Stimulated activated CD4-positive, alpha-beta T cell treated with anti-CD3 and anti-CD28 coated beads, Interleukin-12 subunit alpha, Interleukin-12 subunit beta, amount 100 ng/mL, for 48 hours (primary cell): ENCODE measurements at regions not wholly inside any gene's neighbourhood (a gene's known extent, or its start where the extent isn't known, plus 50 kb on each side); places are given as distances from the start of the nearest gene placed in this dataset.
"Not testable (repeated sequence)": the region's sequence is repeated elsewhere in the genome, so short reads cannot be mapped to it uniquely, and the experiment has no call there.

ENCODE experiments used
- DNase-seq, 3 donors: peaks; one replicate each; pipeline ENCODE4 v3.0.0-alpha.2; 2020; ENCODE audit warnings: low read depth in 2 of 3, low spot score in 1 of 3

DNA sequence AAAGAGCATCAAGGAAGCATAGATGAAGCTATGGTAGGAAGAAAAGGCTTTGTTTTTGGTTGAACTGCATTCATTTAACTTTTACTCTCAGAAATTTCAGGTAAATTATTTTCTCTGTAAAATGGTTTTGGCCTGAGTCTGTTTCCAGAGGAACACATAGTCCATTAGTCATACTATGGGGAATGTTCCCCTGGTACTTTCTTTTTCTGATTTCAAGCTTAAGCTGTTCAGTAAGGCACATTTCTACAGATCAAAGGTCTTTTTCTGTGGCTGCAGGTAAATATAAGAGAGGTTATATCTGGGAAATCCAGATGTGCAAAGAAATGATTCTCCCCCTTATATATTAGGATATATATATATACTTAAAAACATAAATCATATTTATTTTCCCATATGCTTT lies 1744.4 kb upstream of the ADGRL3 start:
- no peak for DNase-seq

DNA sequence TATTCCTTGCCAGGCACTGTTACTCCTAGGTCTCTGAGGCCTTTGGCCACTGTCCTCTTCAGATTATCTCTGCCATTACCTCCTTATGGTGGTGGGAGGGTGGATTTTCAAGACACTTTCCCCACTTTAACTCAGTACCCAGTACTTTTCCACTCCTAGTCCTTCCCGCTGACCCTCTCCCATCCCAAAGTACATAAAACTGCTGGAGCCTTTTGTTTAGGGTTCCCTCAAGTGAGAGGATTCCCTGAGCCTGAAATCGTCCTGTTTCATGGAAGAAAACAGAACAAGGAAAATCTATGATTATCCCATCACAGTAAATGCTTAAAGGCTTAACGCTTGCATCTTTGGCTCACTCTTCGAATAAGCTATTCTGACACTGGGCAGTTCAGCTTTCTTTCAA lies 1742.5 kb upstream of the ADGRL3 start:
- DNase-seq: no peak

DNA sequence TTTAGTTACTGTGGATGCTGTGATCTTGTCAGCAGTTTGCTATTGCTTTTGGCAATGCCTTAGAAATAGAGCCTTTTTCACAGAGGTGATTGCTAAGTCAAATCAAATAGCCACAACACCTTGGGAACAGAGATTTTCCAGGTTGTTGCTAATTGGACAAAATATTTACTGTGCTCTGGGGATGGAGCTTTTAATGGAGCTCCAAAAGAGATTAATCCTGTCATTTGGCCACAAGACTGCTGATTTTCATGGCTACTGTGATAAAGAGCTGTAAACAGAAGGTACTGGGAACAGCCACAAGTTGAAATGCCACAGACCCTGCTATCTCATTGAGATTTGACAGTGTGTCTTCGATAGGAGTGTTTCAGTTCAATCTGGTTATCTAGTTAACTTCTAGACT lies 1715.2 kb upstream of the ADGRL3 start:
- no peak for DNase-seq

DNA sequence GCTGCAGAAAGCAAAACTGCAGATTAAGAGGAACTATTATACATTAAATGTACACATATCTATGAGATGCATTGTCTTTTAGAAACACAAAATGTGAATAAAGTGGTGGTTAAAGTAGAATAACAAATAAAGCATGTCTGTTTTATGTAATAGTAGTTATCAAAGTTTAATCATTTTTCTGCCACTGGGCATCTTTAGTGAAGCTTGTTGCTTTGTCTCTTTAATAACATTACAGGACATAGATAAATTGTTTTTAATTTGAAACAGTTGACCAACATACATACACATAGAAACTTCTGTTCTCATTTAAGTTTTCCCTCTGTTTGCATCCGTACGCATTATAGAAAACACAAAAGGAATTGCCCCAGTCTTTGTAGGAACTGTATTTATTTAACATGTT lies 1700.0 kb upstream of the ADGRL3 start:
- DNase-seq: no peak

DNA sequence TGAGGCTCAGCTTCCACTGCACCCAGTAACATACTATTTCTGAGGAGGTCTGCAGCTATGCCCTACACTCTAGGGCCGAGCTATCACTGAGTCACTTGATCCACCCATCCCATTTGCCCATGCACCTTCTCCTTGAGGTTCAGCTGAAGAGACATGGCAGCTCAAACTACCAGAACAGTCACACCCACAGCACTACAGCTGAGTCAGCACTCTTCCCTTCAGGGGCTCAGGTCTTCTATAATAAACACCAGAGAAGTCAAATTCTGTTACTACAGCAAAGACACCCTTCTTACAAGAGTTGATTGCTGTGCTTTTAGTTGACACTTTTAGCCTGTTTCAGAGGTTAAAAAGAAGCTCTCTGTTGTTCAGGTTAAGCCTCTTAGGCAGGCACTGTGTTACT lies 1696.4 kb upstream of the ADGRL3 start:
- no peak for DNase-seq

DNA sequence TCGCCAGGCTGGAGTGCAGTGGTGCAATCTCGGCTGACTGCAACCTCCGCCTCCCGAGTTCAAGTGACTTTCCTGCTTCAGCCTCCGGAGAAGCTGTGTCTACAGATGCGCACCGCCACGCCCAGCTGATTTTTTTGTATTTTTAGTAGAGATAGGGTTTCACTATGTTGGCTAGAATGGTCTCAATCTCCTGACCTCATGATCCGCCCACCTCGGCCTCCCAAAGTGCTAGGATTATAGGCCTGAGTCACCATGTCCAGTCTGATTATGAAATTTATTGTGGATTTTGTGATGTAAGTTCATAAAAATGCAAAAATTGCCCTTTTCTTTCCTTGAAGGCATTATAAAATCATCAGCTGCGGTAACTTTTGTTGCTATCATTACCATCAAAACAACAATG lies 1688.3 kb upstream of the ADGRL3 start:
- DNase-seq: not testable (repeated sequence)

DNA sequence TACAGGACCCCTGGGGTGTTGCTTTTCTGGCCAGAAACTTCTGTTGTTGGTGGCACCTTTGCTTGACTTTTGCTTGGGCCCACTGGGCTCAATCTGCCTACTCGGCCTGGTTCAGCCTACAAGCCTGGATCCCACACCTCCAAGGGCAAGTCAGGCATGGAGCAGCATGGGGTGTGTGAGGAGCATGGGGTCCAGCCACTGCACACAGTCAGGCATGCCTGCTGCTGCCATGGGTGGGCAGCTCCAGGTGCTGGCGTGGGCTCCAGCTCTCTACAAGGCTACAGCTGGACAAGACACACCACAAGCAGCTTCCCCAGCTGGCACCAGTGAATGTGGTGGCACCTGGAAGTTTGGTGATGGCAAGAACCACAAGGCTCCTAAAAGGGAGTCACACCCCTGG lies 1683.1 kb upstream of the ADGRL3 start:
- DNase-seq: no peak

DNA sequence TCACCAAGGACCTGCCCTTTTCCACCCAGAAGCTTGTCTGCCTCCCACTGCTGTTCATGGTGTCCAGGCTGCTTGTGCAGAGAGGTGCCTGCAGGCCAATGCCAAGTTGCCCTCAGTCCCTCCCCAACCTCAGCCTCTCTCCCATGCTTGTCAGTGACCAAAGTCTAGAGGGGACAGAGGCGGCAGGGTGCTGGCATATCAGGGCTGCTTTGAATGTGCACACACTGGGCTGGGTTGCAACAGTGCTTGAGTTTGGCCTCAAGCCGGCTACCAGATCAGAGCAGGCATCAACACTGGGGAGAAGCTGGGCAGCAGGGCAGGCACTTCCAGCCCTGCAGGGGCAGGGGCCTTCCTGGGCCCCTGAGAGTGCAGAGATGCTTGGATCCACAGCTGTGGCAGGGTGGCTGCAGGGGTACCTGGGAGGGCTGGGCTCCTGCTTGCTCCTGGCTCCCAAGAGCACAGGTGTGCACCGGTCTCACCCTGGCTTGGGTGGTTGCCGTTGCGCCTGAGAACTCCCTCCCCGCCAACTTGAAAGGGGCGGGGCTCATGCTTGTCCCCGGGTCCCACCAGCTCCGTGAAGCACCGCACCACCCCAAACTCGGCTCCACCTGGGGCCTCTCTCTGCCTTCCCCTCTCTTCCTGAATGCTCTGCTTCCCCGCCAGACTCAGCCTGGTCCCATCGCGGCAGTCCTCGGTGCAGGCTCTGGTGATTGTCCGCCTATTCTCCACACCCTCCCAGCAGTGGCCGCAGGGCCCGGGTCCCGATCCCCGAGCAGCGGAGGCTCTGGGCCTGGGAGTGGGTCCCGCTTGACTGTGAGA lies 1681.9 kb upstream of the ADGRL3 start:
- no peak for DNase-seq

DNA sequence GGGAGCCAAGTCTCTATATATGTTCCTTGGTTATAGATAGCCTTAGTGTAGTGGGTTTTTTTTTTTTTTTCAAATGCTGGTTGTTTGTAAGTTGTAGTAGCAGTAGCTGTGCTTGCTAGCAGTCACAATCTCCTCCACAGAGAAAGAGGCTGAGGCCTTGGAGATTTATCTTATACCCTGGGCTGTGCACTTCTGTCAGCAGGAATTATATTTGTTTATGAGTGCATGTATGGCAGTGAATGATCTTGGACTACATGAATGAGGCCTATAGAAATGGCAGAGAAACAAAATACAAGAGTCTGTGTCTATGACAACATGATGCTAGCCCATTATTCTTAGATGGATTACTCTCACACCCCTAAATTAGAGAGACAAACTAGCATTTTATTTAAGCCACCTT lies 1674.2 kb upstream of the ADGRL3 start:
- no peak for DNase-seq

DNA sequence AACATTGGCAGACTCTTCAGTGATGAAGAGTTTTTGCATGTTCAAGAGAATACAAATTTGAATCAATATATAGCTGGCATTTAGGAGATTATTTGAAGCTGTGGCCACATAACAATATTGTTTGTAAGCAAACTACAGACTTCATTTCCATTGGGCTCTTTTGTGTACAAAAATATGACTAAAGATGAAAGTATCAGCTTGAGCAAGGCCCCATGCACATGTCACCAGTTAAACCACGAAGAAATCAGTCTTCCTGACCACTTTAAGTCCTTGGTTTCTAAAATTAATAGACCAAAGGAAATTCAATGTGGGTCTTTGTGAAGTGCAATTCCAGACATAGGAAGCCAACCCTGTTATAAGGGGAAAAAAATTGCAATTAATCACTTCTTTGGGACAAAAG lies 1664.6 kb upstream of the ADGRL3 start:
- no peak for DNase-seq

DNA sequence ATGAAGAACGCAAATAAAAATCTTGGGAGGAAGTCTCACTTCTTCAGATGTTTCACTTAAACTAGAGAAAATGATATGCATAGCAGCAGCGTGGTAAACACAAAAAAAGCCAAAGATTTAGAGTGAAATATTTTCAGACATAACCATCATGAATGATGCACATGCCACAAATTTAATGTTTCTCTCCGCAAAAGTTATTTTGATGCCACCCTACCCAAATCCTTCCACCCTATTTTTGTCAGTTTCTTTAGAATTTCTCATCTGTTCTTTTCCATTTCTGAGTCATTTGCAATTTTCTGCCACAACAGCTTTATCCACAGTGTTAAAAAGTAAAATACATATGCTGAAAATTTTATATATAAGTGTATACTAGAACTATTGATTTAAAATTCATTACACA lies 1663.7 kb upstream of the ADGRL3 start:
- no peak for DNase-seq

DNA sequence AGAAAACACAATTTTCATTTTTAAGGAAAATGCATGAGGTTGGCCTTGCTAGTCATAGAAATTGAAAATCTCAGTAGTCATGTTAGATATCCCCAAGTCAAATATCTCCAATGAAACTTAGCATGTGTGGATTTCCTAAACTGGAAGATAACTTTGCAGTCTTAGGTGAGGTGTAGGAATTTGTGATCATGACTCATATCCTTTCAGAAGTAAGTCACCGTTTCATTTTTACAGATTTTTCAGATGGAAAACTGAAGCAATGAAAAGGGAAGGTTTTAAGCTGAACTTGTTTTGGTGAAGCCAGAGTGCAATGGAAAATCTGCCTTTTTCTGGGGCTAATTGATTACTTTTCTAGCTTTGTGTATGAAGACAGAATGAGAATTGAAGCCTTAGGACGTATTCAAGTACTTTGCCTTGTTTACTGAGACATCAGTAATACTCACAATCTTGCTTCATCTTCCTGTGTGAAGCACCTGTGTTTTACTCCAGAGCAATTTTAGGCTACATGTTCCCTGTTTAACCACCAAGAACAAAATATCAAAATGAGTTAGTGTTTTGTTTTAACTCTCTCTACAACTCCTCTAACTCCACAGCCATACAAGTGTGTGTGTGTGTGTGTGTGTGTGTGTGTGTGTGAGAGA lies 1662.8 kb upstream of the ADGRL3 start:
- DNase-seq: no peak

DNA sequence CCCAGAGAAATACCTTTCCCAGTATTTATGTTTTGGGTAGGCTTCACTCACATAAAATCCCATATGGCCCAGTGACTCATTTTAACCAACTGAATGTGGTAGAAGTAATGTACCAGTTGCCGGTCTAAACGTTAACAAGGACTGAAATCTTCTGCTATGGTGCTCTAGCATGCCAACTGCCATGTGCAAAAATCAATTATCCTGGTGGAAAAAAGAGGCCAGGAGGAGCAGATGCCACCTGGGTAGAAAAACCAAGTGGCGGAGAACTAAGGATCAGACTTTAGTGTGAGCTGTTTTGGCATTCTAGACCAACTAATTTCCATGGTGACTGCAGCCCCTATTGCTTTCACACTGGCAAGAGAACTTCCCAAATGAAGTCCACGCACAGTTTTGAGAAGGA lies 1660.7 kb upstream of the ADGRL3 start:
- no peak for DNase-seq

DNA sequence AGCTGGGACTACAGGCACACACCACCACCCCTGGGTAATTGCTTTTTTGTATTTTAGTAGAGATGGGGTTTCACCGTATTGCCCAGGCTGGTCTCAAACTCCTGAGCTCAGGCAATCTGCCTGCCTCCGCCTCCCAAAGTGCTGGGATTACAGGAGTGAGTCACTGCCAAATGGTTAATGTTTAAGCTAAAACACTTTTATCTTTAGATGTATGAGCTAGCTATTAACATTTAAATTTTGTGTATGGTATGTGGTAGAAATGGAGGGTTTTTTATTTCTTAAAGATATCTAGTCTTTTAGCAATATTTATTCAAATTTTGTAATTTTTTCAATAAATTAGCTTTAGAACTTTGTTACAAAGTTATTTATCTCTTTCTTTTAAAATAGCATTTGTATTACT lies 1659.8 kb upstream of the ADGRL3 start:
- no peak for DNase-seq

DNA sequence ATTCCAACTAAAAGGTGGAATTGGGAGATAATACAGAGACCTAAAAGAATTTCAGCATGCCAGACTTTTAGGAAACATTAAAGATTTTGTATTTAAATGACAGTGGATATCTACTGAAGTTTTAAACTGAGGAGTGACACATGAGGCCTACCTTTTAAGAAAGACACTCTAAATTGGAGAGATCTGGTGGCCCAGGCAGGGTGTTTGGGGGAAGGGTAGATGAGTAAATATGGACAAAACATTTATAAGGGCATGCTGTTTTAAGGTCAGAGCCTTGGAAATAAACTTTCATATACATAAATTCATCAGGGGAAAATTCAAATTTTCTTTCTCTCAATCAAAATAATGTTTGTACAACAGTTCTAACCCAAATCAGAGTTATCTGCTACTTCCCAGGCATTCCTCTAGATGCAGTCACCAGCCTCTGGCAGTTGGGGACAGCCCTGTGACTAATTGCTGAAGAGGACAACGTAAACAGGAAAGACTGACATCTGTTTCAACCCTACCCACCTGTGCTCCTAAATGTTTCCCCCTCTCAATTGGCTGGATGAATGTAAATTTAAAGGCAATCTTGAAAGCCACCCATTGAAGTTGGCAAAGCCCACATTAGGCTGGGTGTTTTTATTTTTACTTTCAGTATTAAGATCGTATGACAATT lies 1646.9 kb upstream of the ADGRL3 start:
- DNase-seq: no peak

DNA sequence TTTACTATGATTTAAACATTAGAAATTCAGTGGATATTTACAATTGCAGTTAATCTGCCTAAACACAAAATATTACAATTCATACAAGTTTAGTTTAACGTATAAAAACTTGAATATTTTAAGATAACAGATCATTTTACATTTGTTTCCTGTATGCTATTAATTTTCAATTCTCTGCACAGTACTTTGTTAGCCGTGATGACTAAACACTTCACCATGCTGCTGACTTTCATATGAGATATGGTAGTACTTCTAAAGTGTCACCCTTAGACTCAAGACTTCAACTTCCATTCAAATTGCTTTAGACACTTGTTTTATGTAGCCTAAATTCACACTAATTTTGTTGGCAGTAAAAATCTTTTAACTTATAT lies 1646.4 kb upstream of the ADGRL3 start:
- DNase-seq: no peak

DNA sequence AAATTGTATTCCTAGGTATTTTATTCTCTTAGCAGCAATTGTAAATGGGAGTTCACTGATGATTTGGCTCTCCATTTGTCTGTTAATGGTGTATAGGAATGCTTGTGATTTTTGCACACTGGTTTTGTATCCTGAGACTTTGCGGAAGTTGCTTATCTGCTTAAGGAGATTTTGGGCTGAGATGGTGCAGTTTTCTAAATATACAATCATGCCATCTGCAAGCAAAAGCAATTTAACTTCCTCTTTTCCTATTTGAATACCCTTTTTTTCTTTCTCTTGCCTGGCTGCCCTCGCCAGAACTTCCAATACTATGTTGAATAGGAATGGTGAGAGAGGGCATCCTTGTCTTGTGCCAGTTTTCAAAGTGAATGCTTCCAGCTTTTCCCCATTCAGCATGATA lies 1643.9 kb upstream of the ADGRL3 start:
- DNase-seq: not testable (repeated sequence)

DNA sequence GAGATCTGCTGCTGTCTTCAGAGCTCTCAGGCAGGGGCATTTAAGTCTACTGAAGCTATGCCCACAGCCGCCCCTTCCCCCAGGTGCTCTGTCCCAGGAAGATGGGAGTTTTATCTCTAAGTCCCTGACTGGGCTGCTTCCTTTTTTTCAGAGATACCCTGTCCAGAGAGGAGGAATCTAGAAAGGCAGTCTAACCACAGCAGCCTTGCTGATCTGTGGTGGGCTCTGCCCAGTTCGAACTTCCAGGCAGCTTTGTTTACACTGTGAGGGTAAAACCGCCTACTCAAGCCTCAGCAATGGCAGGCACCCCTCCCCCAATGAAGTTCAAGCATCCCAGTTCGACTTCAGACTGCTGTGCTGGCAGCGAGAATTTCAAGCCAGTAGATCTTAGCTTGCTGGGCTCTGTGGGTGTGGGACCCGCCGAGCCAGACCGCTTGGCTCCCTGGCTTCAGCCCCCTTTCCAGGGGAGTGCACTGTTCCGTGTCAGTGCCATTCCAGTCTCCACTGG lies 1639.9 kb upstream of the ADGRL3 start:
- not testable (repeated sequence) for DNase-seq

DNA sequence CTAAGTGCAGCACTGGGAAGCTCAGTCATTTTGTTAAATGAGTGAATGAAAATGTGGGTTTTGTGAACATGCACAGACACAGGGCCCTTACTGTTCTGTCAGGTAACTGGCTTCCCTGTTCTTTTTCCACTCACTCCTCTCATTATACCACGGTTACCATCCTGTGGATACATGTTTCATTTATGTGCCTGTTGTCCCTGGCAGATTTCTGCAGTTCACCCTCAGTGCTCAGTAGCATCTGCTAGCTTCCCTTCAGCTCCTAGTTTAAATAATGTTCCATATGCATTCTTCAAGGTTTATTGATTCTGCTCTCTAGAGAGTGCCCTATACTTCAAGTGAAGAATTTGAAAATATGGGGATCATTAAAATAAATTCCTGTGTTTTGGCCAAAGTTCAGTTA lies 1634.3 kb upstream of the ADGRL3 start:
- DNase-seq: no peak

DNA sequence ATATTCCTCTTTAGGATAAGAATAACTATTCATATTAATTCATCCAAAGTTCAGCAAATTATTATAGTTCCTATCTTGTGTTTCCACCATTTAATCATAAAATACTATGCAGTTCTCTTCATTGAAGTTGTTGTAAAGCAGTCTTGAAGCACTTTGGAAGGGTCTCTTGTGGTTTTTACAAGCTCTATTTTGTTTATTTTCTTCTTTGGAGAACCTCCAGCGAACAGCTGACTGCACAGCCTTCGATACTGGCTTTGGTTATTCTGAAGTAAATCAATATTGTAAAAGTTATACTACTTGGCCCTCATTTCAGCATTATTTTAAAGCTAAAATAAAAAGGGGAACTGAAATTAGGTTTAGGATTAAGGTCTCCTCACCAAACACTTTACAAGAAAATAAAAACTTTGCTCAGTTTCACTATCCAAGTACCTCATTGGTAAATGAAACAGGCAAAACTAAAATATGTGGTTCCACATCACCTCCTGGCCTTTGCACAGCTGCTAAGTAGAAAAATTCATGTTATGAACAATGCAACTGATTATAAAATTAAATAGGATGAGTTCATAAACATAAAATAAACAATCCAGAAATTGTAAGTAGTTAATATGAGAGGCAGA lies 1629.2 kb upstream of the ADGRL3 start:
- DNase-seq: no peak

DNA sequence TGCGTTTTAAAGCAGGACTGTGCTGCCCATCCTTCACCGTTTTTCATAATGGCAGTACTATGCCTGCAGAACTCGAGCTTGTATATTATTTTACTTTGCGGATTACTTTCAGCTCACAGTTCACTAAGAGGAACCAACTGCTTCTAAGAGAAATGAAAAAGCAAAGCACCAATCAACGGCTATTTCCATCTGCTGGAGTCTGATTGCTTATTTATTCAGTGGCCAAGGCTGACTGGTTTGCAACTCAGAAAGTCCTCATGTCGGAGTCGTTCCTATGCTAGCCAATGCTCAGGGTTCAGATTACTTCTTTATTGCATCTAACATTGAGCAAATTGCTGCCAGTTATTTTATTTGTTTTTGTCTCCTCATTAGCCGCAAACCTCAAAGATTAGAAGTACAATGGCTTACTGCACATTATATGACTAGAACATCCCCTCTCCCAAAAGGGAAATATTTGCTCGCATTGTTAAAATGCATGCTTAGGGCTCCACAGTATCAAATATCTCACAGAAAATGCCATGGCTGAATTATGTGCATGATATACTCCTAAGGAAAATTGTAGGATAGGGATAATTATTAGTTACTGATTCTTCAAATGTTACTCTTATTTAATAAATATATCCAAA lies 1628.2 kb upstream of the ADGRL3 start:
- DNase-seq: no peak
